ENCODE measurements at regions not wholly inside any gene's neighbourhood (a gene's known extent, or its start where the extent isn't known, plus 50 kb on each side); places are given as distances from the start of the nearest gene placed in this dataset.

- no peak for TF ChIP-seq CTCF (IDR thresholded peaks at IDR 0.05; ENCODE audit: borderline replicate concordance, extremely low read depth, low read length, poor library complexity, severe bottlenecking)
- TF ChIP-seq EZH2 (IDR thresholded peaks at IDR 0.05; ENCODE audit: borderline replicate concordance, low read depth, low read length, severe bottlenecking), result no peak
Observed at GRCh38 chr20:54275359-54276111, 67.6 kb downstream of the PFDN4 start.

All from DND-41 (cell line).